ENCODE measurements at regions not wholly inside any gene's neighbourhood (a gene's known extent, or its start where the extent isn't known, plus 50 kb on each side); places are given as distances from the start of the nearest gene placed in this dataset.
"Not testable (repeated sequence)": the region's sequence is repeated elsewhere in the genome, so short reads cannot be mapped to it uniquely, and the experiment has no call there.

- H3K4me1 Mint-ChIP-seq (ENCODE audit: low read depth); H3K36me3 Mint-ChIP-seq (ENCODE audit: low read depth); H3K4me3 Mint-ChIP-seq; H3K27me3 Mint-ChIP-seq (ENCODE audit: insufficient read depth); DNase-seq; H3K9me3 Mint-ChIP-seq; H3K27ac Mint-ChIP-seq: not testable (repeated sequence)
Measured at GRCh38 chr15:84094720-84095119, 140.9 kb upstream of the GOLGA6L4 start.

DNA sequence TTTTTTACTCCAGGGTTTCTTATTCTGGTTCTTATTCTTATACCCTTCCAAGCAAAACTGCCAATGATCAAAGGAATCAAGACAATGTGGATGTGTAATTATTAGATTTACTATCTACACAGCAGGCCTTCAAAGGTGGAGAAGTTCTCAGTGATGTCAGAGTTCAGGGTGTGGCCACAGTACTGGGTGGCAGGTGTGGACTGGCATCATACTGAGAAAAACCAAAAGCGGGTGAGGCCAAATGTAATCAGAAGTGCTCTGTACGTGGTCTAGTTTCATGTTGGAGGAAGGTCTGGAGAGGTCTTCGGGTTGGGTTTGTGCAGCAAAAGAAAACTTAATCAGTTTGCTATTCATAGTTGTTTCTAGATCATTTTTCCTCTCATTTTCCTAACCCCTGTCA is 138.5 kb upstream of the GOLGA6L4 start:
- H3K4me3 Mint-ChIP-seq; H3K27ac Mint-ChIP-seq; H3K9me3 Mint-ChIP-seq; H3K4me1 Mint-ChIP-seq (ENCODE audit: low read depth); H3K36me3 Mint-ChIP-seq (ENCODE audit: low read depth); H3K27me3 Mint-ChIP-seq (ENCODE audit: insufficient read depth); DNase-seq: not testable (repeated sequence)

DNA sequence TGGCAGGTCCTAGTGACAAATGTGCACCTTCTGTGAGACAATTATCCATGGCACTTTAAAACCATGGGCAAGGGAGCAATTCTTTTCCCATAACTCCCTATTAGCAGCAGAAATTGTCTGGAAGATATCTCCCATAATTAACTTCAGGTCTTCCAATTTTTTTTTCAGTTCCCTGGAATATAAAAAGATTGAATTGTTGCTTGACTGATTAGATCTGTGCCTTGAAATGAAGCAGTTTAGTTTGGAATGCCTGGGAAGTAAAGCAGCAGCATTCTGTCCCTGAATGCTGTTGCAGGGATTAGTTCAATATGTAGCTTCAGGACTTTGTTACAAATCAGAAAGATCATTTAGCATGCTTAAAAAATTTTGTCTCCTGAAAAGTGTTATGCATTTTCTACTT is 137.0 kb upstream of the GOLGA6L4 start:
- TF ChIP-seq, protein P1, sequence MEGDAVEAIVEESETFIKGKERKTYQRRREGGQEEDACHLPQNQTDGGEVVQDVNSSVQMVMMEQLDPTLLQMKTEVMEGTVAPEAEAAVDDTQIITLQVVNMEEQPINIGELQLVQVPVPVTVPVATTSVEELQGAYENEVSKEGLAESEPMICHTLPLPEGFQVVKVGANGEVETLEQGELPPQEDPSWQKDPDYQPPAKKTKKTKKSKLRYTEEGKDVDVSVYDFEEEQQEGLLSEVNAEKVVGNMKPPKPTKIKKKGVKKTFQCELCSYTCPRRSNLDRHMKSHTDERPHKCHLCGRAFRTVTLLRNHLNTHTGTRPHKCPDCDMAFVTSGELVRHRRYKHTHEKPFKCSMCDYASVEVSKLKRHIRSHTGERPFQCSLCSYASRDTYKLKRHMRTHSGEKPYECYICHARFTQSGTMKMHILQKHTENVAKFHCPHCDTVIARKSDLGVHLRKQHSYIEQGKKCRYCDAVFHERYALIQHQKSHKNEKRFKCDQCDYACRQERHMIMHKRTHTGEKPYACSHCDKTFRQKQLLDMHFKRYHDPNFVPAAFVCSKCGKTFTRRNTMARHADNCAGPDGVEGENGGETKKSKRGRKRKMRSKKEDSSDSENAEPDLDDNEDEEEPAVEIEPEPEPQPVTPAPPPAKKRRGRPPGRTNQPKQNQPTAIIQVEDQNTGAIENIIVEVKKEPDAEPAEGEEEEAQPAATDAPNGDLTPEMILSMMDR (IDR thresholded peaks at IDR 0.05) = no peak
- H3K27ac Mint-ChIP-seq = no peak overlapping the region
- no peaks in the 10 kb centered on the region for H3K4me1 Mint-ChIP-seq (ENCODE audit: low read depth)
- H3K9me3 Mint-ChIP-seq = no peaks in the 10 kb centered on the region
- no peaks in the 10 kb centered on the region for H3K36me3 Mint-ChIP-seq (ENCODE audit: low read depth)
- H3K27me3 Mint-ChIP-seq (ENCODE audit: insufficient read depth) = no peaks in the 10 kb centered on the region
- DNase-seq = no peak
- H3K4me3 Mint-ChIP-seq = no peak overlapping the region

DNA sequence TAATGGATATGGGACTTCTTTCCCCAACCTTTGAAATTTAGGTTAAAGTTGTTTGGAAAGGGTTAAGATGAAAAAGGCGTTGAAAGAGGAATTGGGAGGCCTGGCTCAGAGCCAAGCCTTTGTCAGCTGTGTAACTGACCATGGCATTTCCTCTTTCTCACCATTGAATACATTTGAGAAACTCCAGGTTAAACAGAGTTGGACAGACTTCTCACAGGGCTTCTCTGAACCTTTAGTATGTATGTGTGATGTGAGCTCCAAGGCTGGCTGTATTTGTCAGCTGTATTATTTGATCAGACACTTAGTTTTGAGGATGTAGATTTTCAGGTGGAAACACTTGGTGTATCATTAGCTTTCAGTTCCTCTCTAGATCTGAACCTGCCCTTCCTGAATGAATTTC is 136.4 kb upstream of the GOLGA6L4 start:
- H3K27ac Mint-ChIP-seq = no peak overlapping the region
- no peaks in the 10 kb centered on the region for H3K36me3 Mint-ChIP-seq (ENCODE audit: low read depth)
- DNase-seq = no peak
- no peaks in the 10 kb centered on the region for H3K9me3 Mint-ChIP-seq
- no peak overlapping the region for H3K4me3 Mint-ChIP-seq
- H3K4me1 Mint-ChIP-seq (ENCODE audit: low read depth) = no peaks in the 10 kb centered on the region
- TF ChIP-seq, protein P1 (IDR thresholded peaks at IDR 0.05) = no peak
- H3K27me3 Mint-ChIP-seq (ENCODE audit: insufficient read depth) = no peaks in the 10 kb centered on the region

DNA sequence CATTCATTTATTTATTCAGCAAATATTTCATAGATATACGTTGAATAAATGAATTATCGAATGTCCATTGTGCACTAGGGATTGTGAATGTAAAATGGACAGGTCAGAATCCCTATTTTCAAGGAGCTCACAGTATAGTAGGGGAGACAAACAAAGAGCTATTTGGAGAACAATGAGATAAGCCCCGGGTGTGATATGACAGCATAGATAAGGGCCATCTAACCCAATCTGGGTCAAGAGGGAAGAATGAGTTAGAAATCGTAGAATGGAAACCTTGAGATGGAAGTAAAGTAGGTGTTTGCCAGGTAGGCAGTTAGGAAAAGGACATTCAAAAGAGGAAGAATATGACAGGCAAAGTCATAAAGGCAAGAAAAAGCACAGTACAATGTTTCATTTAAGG is 132.2 kb upstream of the GOLGA6L4 start:
- no peak overlapping the region for H3K4me3 Mint-ChIP-seq
- no peak for DNase-seq
- TF ChIP-seq, protein P1 (IDR thresholded peaks at IDR 0.05) = no peak
- H3K36me3 Mint-ChIP-seq (ENCODE audit: low read depth) = no peaks in the 10 kb centered on the region
- no peaks in the 10 kb centered on the region for H3K9me3 Mint-ChIP-seq
- no peaks in the 10 kb centered on the region for H3K4me1 Mint-ChIP-seq (ENCODE audit: low read depth)
- H3K27me3 Mint-ChIP-seq (ENCODE audit: insufficient read depth) = no peaks in the 10 kb centered on the region
- H3K27ac Mint-ChIP-seq = no peak overlapping the region

DNA sequence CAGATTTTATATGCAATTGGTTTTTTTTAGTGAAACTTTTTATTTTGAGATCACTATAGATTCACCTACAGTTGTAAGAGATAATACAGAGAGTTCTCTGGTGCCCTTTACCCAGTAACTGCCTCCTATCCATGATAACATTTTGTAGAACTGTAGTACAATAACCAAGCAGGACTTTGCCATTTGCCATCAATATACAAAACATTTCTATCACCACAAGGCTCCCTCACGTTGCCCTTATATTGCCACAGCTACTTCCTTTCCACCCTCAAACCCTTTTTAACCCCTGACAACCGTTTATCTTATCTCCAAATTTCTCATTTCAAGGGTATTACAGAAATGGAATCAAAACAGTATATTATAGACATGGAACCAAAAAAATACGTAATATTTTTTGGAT is 130.7 kb upstream of the GOLGA6L4 start:
- no peaks in the 10 kb centered on the region for H3K4me1 Mint-ChIP-seq (ENCODE audit: low read depth)
- peaks cover 3% of the 10 kb centered on the region; the same call in 1 of the 2 replicates for H3K27me3 Mint-ChIP-seq (ENCODE audit: insufficient read depth)
- H3K9me3 Mint-ChIP-seq = no peaks in the 10 kb centered on the region
- DNase-seq = no peak
- H3K4me3 Mint-ChIP-seq = no peak overlapping the region
- TF ChIP-seq, protein P1 (IDR thresholded peaks at IDR 0.05) = no peak
- H3K27ac Mint-ChIP-seq = no peak overlapping the region
- no peaks in the 10 kb centered on the region for H3K36me3 Mint-ChIP-seq (ENCODE audit: low read depth)

GRCh38 chr15:84108728-84109127 is 126.8 kb upstream of the GOLGA6L4 start:
- Mint-ChIP-seq H3K4me3 (no peak overlapping the region), H3K36me3 (ENCODE audit: low read depth) (no peaks in the 10 kb centered on the region)
- DNase-seq = peak; percentile 2

More at GRCh38 chr15:84108728-84109127, 126.8 kb upstream of the GOLGA6L4 start:
- no peaks in the 10 kb centered on the region for H3K4me1 Mint-ChIP-seq (ENCODE audit: low read depth)
- no peaks in the 10 kb centered on the region for H3K9me3 Mint-ChIP-seq
- H3K27ac Mint-ChIP-seq = no peak overlapping the region
- TF ChIP-seq, protein P1 (IDR thresholded peaks at IDR 0.05) = peak; percentile 44; the same call in 1 of the 2 replicates
- H3K27me3 Mint-ChIP-seq (ENCODE audit: insufficient read depth) = peaks cover 3% of the 10 kb centered on the region; the same call in 1 of the 2 replicates
